ENCODE measurements at regions not wholly inside any gene's neighbourhood (a gene's known extent, or its start where the extent isn't known, plus 50 kb on each side); places are given as distances from the start of the nearest gene placed in this dataset.

DNA sequence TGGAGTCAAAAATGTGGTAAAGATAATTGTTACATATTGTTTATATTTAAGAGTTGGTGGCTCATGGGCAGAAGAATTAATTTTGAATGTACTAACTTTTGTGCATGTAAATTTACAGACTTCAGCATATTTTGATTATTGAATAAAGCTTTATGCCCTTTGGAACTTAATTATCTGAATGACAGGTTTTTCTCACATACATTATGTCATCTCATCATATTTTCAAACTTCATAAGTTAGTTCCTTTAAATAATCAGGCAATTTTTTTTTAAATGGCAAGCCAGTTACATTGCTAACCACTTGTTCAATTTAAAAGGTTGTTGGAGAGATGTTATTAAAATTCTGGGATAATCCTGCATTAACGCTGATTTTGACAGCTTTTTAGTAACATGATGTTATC lies 184.6 kb upstream of the EDIL3 start:
- TF ChIP-seq TAF1 (IDR thresholded peaks at IDR 0.05; ENCODE audit: low read depth, low read length), result no peak
- no peak for TF ChIP-seq POLR2A (IDR thresholded peaks at IDR 0.05; ENCODE audit: low read depth, low read length)
